ENCODE measurements at regions not wholly inside any gene's neighbourhood (a gene's known extent, or its start where the extent isn't known, plus 50 kb on each side); places are given as distances from the start of the nearest gene placed in this dataset.
"Not testable (repeated sequence)": the region's sequence is repeated elsewhere in the genome, so short reads cannot be mapped to it uniquely, and the experiment has no call there.

- H3K27me3 Mint-ChIP-seq (ENCODE audit: low read depth); intact Hi-C loops (cut with micrococcal nuclease); H3K4me3 Mint-ChIP-seq; DNase-seq; CTCF ChIA-PET; H3K27ac Mint-ChIP-seq; H3K9me3 Mint-ChIP-seq; H3K36me3 Mint-ChIP-seq (ENCODE audit: low read depth); H3K4me1 Mint-ChIP-seq (ENCODE audit: low read depth): not testable (repeated sequence)
Measured at GRCh38 chr5:26324273-26324895, 714.0 kb downstream of the CDH9 start.

GRCh38 chr5:26323794-26324193 lies 714.6 kb downstream of the CDH9 start:
- Mint-ChIP-seq H3K36me3 (ENCODE audit: low read depth) (no peaks in the 10 kb centered on the region), H3K4me3 (no peak overlapping the region), H3K9me3 (no peaks in the 10 kb centered on the region), H3K27ac (no peak overlapping the region), H3K4me1 (ENCODE audit: low read depth) (no peaks in the 10 kb centered on the region), H3K27me3 (ENCODE audit: low read depth) (no peaks in the 10 kb centered on the region)
- no peak for DNase-seq
- CTCF ChIA-PET, result no interaction called here
- intact Hi-C loops (cut with micrococcal nuclease), result no loop called here

- no peaks in the 10 kb centered on the region for H3K36me3 Mint-ChIP-seq (ENCODE audit: low read depth)
- H3K4me1 Mint-ChIP-seq (ENCODE audit: low read depth), result no peaks in the 10 kb centered on the region
- intact Hi-C loops (cut with micrococcal nuclease), result no loop called here
- H3K4me3 Mint-ChIP-seq, result no peak overlapping the region
- no peak for DNase-seq
- H3K27ac Mint-ChIP-seq, result no peak overlapping the region
- no peaks in the 10 kb centered on the region for H3K9me3 Mint-ChIP-seq
- CTCF ChIA-PET, result no interaction called here
- no peaks in the 10 kb centered on the region for H3K27me3 Mint-ChIP-seq (ENCODE audit: low read depth)
Measured at GRCh38 chr5:26321278-26321677, 717.1 kb downstream of the CDH9 start.

GRCh38 chr5:26310415-26310814 lies 728.0 kb downstream of the CDH9 start:
- CTCF ChIA-PET, result no interaction called here
- intact Hi-C loops (cut with micrococcal nuclease), result no loop called here
- H3K4me3 Mint-ChIP-seq, result no peak overlapping the region
- DNase-seq, result no peak
- no peaks in the 10 kb centered on the region for H3K36me3 Mint-ChIP-seq (ENCODE audit: low read depth)
- no peak overlapping the region for H3K27ac Mint-ChIP-seq
- H3K4me1 Mint-ChIP-seq (ENCODE audit: low read depth), result no peaks in the 10 kb centered on the region
- H3K27me3 Mint-ChIP-seq (ENCODE audit: low read depth), result no peaks in the 10 kb centered on the region
- H3K9me3 Mint-ChIP-seq, result peaks cover 14% of the 10 kb centered on the region

- peaks cover 4% of the 10 kb centered on the region for H3K9me3 Mint-ChIP-seq
- H3K4me3 Mint-ChIP-seq, result no peak overlapping the region
Measured at GRCh38 chr5:26295541-26295940, 742.8 kb downstream of the CDH9 start.

GRCh38 chr5:26282190-26282589 lies 756.2 kb downstream of the CDH9 start:
- no peaks in the 10 kb centered on the region for H3K4me1 Mint-ChIP-seq (ENCODE audit: low read depth)
- peaks cover 16% of the 10 kb centered on the region for H3K9me3 Mint-ChIP-seq
- no peaks in the 10 kb centered on the region for H3K27me3 Mint-ChIP-seq (ENCODE audit: low read depth)
- H3K36me3 Mint-ChIP-seq (ENCODE audit: low read depth), result no peaks in the 10 kb centered on the region
- intact Hi-C loops (cut with micrococcal nuclease), result no loop called here
- CTCF ChIA-PET, result no interaction called here
- no peak for DNase-seq
- H3K4me3 Mint-ChIP-seq, result no peak overlapping the region
- no peak overlapping the region for H3K27ac Mint-ChIP-seq

More at GRCh38 chr5:26295541-26295940, 742.8 kb downstream of the CDH9 start:
- intact Hi-C loops (cut with micrococcal nuclease), result no loop called here
- Mint-ChIP-seq H3K27me3 (ENCODE audit: low read depth) (no peaks in the 10 kb centered on the region), H3K27ac (no peak overlapping the region), H3K36me3 (ENCODE audit: low read depth) (no peaks in the 10 kb centered on the region), H3K4me1 (ENCODE audit: low read depth) (no peaks in the 10 kb centered on the region)
- no peak for DNase-seq
- CTCF ChIA-PET, result no interaction called here

GRCh38 chr5:26278078-26278477 lies 760.3 kb downstream of the CDH9 start:
- H3K9me3 Mint-ChIP-seq, result peaks cover 6% of the 10 kb centered on the region
- CTCF ChIA-PET, result no interaction called here
- H3K4me3 Mint-ChIP-seq, result no peak overlapping the region
- DNase-seq, result no peak
- intact Hi-C loops (cut with micrococcal nuclease), result no loop called here
- H3K27ac Mint-ChIP-seq, result no peak overlapping the region
- no peaks in the 10 kb centered on the region for H3K27me3 Mint-ChIP-seq (ENCODE audit: low read depth)
- H3K36me3 Mint-ChIP-seq (ENCODE audit: low read depth), result no peaks in the 10 kb centered on the region
- H3K4me1 Mint-ChIP-seq (ENCODE audit: low read depth), result no peaks in the 10 kb centered on the region

- Mint-ChIP-seq H3K27me3 (ENCODE audit: low read depth) (no peaks in the 10 kb centered on the region), H3K4me1 (ENCODE audit: low read depth) (no peaks in the 10 kb centered on the region), H3K27ac (no peak overlapping the region), H3K9me3 (peaks cover 19% of the 10 kb centered on the region), H3K4me3 (no peak overlapping the region), H3K36me3 (ENCODE audit: low read depth) (no peaks in the 10 kb centered on the region)
- DNase-seq, result no peak
- CTCF ChIA-PET, result no interaction called here
- intact Hi-C loops (cut with micrococcal nuclease), result no loop called here
Measured at GRCh38 chr5:26259081-26259480, 779.3 kb downstream of the CDH9 start.

- no peak overlapping the region for H3K27ac Mint-ChIP-seq
- peaks cover 3% of the 10 kb centered on the region for H3K9me3 Mint-ChIP-seq
- H3K4me3 Mint-ChIP-seq, result no peak overlapping the region
- no peak for DNase-seq
- intact Hi-C loops (cut with micrococcal nuclease), result no loop called here
- H3K27me3 Mint-ChIP-seq (ENCODE audit: low read depth), result no peaks in the 10 kb centered on the region
- CTCF ChIA-PET, result interaction anchor here (0.6 kb wide), 1 partner anchor 29 kb away, joined by 3 read pairs; no protein-coding TSS in a partner anchor
- no peaks in the 10 kb centered on the region for H3K36me3 Mint-ChIP-seq (ENCODE audit: low read depth)
- no peaks in the 10 kb centered on the region for H3K4me1 Mint-ChIP-seq (ENCODE audit: low read depth)
Measured at GRCh38 chr5:26245321-26245720, 793.1 kb downstream of the CDH9 start.

GRCh38 chr5:26239588-26239987 lies 798.8 kb downstream of the CDH9 start:
- CTCF ChIA-PET, result no interaction called here
- Mint-ChIP-seq H3K27ac (no peak overlapping the region), H3K9me3 (peaks cover 8% of the 10 kb centered on the region), H3K27me3 (ENCODE audit: low read depth) (no peaks in the 10 kb centered on the region), H3K4me3 (no peak overlapping the region), H3K4me1 (ENCODE audit: low read depth) (no peaks in the 10 kb centered on the region), H3K36me3 (ENCODE audit: low read depth) (no peaks in the 10 kb centered on the region)
- DNase-seq, result no peak
- intact Hi-C loops (cut with micrococcal nuclease), result no loop called here

- intact Hi-C loops (cut with micrococcal nuclease), result no loop called here
- CTCF ChIA-PET, result interaction anchor here (0.5 kb wide), 1 partner anchor 433 kb away, joined by 3 read pairs; no protein-coding TSS in a partner anchor
Measured at GRCh38 chr5:26237489-26237888, 800.9 kb downstream of the CDH9 start.

GRCh38 chr5:26236936-26237335 lies 801.5 kb downstream of the CDH9 start:
- Mint-ChIP-seq H3K4me3 (no peak overlapping the region), H3K27ac (no peak overlapping the region), H3K9me3 (peaks cover 11% of the 10 kb centered on the region), H3K4me1 (ENCODE audit: low read depth) (no peaks in the 10 kb centered on the region), H3K27me3 (ENCODE audit: low read depth) (no peaks in the 10 kb centered on the region), H3K36me3 (ENCODE audit: low read depth) (no peaks in the 10 kb centered on the region)
- CTCF ChIA-PET, result no interaction called here
- intact Hi-C loops (cut with micrococcal nuclease), result no loop called here
- no peak for DNase-seq

More at GRCh38 chr5:26237489-26237888, 800.9 kb downstream of the CDH9 start:
- Mint-ChIP-seq H3K4me3 (no peak overlapping the region), H3K36me3 (ENCODE audit: low read depth) (no peaks in the 10 kb centered on the region), H3K27ac (no peak overlapping the region), H3K4me1 (ENCODE audit: low read depth) (no peaks in the 10 kb centered on the region), H3K27me3 (ENCODE audit: low read depth) (no peaks in the 10 kb centered on the region), H3K9me3 (peaks cover 11% of the 10 kb centered on the region)
- no peak for DNase-seq

- Mint-ChIP-seq H3K27ac (no peak overlapping the region), H3K27me3 (ENCODE audit: low read depth) (no peaks in the 10 kb centered on the region), H3K9me3 (peaks cover 16% of the 10 kb centered on the region), H3K36me3 (ENCODE audit: low read depth) (no peaks in the 10 kb centered on the region), H3K4me3 (no peak overlapping the region), H3K4me1 (ENCODE audit: low read depth) (no peaks in the 10 kb centered on the region)
- intact Hi-C loops (cut with micrococcal nuclease), result no loop called here
- CTCF ChIA-PET, result no interaction called here
- no peak for DNase-seq
Measured at GRCh38 chr5:26232706-26233105, 805.7 kb downstream of the CDH9 start.

All from activated naive CD4-positive, alpha-beta T cell treated with anti-CD3 and anti-CD28 coated beads for 36 hours (primary cell).